ENCODE measurements at regions not wholly inside any gene's neighbourhood (a gene's known extent, or its start where the extent isn't known, plus 50 kb on each side); places are given as distances from the start of the nearest gene placed in this dataset.

DNA sequence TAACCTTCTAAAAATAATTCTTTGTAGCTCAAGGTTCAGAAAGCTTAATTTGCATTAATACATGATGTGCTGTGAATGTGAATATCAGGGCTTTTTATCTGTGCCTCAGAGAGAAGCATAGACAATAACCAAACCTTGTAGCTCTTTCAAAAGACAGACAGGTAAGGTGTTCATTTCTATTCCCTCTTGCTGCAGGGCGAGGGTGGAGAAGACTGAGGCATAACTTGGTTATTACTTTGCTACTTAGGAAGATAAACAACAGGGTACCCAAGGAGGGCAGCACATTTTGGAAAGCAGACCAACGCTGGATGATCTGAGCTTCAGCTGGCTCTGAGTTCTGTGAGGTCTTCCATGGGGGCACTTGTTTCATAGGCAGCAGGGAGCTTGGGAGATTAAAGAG lies 408.6 kb upstream of the RARB start:
- no peak for DNase-seq

GRCh38 chr3:25021816-25022215 lies 406.2 kb upstream of the RARB start:
- DNase-seq, result peak; percentile 21

DNA sequence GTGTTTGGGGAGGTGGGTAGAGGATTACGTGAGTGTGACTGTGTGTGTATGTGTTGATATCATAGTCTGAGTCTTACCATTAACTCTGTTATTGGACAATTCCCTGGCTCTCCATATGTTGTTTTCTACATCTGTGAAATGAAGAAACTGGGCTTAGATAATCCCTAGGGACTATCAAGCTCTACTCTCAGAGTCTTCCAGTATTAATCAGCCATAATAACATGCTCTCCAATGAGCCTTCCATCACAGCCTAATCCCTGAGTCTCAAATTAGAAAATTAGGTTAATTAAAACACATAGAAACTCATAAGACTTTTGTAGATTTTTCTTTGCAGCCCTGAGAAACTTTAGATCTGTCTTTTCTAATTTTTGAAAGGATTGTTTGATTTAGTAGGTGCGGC lies 404.2 kb upstream of the RARB start:
- no peak for DNase-seq

DNA sequence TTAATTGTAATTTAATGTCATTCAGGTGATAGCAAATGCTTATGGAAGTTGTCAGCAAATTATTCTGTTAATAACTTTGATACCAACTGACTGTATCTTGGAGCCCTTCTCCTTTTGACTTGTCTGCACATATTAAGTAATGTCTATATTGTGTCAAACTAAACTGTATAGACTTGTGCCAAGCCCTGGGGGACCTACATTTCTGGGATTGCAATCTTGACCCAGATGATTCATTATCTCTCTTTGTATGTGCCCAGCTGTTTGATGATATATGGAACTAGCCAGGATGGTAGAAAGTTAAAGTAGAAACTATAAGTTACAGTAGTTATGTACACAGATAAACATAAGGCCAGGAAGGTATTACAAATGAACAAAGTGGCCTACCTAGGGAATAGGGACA lies 402.8 kb upstream of the RARB start:
- DNase-seq, result no peak

- no peak for DNase-seq
Observed at GRCh38 chr3:25027650-25028049, 400.4 kb upstream of the RARB start.

DNA sequence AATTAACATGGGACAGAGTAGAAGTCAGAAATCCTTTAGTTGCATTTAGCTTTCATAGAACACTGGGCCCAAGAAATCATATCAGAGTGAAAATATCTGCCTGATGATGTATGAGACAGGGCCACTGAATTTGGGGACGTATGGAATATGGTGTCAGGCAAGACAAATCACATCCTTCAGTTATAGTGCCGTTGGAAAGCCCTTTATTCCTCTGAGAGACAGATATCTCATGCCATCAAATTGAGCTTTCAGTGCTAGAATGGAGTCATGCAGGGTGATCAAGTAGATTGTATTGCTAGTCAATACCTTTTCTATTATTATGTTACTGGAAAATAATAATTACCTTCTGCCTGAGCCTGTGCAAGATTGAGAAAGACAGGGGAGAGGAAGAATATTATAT lies 398.2 kb upstream of the RARB start:
- DNase-seq, result no peak

- no peak for DNase-seq
Observed at GRCh38 chr3:25032344-25032743, 395.7 kb upstream of the RARB start.

- DNase-seq, result peak; percentile 40
Observed at GRCh38 chr3:25033407-25034029, 394.5 kb upstream of the RARB start.

GRCh38 chr3:25035526-25035925 lies 392.5 kb upstream of the RARB start:
- no peak for DNase-seq

DNA sequence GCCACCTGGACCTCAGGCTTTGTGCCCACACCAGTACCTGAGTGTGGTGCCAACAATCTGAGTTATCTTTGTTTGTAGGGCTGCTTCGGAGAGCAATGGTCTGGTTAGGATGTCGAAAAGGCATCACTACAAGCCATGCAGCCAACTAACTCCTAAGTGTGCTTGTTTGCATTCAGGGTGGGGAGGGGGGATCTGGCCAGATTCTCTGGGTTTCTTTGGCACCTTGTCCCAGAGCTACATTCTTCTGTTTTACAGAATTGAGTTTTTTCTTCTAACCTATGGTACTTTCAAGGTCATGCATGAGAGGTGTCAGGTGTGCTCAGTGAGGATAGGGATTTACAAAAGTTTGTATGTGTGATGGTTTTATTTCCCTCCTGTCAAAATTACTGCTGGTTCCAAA lies 391.4 kb upstream of the RARB start:
- DNase-seq, result no peak

DNA sequence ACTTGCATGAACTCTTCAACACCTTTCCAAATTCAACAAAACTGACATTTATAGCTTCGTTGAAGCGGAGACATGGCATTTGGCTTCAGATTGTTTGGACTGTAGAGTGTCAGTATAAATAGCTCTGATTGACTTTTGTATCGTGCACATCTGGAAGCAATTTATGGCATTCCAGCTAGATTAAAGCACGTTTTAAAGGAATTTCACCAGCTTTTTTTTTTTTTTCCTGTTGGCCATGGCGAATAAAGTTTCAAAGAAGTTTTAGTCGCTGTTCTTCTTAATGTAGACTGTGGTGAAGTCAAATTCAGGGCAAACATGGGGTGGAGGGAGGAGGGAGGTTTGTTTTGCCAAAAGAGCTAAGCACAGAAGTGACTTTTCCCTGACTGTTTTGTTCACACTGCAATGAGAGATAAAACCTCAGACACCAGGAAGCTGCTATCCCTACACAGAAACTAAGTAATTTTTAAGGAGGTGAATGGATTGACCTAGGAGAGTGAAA lies 391.0 kb upstream of the RARB start:
- DNase-seq, result no peak

- no peak for DNase-seq
Observed at GRCh38 chr3:25038271-25038670, 389.8 kb upstream of the RARB start.

DNA sequence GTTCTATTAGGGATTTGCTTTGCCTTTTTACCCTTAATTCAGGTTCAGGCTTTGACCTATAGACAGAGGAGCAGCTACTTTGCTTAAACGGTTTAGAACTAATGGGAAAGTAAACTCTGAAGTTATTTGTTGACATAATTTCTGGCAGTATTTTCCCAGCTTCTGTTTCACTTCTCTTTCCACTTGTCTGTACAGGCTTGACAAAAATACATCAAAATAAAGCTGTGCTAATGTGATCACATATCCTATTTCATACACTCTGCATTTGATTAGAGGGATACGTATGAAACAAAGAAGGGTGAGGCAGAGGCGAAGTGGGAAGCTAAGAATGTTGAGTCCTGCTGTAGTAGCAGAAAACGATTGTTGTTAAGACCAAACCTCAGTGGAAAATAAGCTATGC lies 389.1 kb upstream of the RARB start:
- DNase-seq, result peak; percentile 55

GRCh38 chr3:25040748-25041147 lies 387.3 kb upstream of the RARB start:
- DNase-seq, result no peak

GRCh38 chr3:25041871-25042584 lies 386.0 kb upstream of the RARB start:
- no peak for DNase-seq

GRCh38 chr3:25043177-25043576 lies 384.9 kb upstream of the RARB start:
- no peak for DNase-seq

- DNase-seq, result no peak
Observed at GRCh38 chr3:25043749-25044148, 384.3 kb upstream of the RARB start.

GRCh38 chr3:25044762-25045710 lies 383.0 kb upstream of the RARB start:
- DNase-seq, result no peak

- peak; percentile 87 for DNase-seq
Observed at GRCh38 chr3:25046911-25047771, 380.9 kb upstream of the RARB start.

DNA sequence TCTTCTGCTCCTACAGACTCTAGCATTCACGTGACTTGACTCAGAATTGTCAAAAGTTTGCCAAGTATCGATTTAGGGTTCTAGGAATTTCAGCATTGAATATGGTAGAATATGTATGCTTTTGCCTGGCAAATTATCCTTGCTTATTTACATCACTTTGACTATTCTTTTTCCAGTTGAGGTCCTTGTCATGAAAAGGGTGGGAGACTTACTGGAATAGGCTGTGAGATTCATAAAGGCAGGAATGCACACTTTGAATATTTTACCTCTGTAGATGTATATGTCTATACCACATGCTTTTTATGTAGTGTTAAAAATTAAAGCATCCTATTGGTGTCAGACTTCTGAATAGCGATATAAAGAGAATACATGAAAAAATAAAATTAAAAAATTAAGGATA lies 378.8 kb upstream of the RARB start:
- DNase-seq, result no peak

DNA sequence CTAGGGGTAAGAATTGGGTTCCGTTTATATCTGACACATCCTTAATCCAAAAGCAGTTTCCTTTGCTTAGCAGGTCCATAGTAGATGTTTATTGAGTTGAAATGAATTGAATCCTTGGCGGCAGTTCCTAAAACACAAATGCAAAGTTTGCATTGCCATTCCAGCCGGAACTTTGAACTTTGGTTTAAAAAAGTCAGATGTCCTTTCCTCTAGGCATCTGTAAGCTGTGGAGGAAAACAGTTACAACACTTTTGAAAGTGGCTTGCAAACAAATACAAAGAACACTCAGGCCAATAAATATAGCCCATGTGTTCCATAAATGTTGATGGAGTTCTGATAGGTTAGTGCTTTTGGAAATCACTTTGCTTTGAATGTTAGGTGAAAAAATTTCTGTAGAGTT lies 374.7 kb upstream of the RARB start:
- DNase-seq, result no peak

GRCh38 chr3:25056036-25056755 lies 371.9 kb upstream of the RARB start:
- DNase-seq, result no peak

All from NCI-H1105 treated with DMSO at 0.1 percent for 48 hours (cell line).